HG03060 (cell line): ENCODE measurements at regions not wholly inside any gene's neighbourhood (a gene's known extent, or its start where the extent isn't known, plus 50 kb on each side); places are given as distances from the start of the nearest gene placed in this dataset.
A peak's percentile ranks its signal among the peaks of the same experiment; 100 is the strongest.

Source experiments
- ATAC-seq: cut with Tn5 transposase; IDR thresholded peaks from one replicate; pipeline ENCODE4 v1.9.1; 2021; ENCODE audit warnings: low read depth, moderate number of reproducible peaks; ENCODE audit not compliant: unreplicated experiment

GRCh38 chr1:195591917-195592672, 1016.1 kb downstream of the KCNT2 start:
- no peak for ATAC-seq

- ATAC-seq = no peak
These were observed 1017.6 kb downstream of the KCNT2 start for GRCh38 chr1:195590649-195591048.

GRCh38 chr1:195584870-195585624, 1023.2 kb downstream of the KCNT2 start:
- ATAC-seq = no peak

GRCh38 chr1:195580988-195581387, 1027.3 kb downstream of the KCNT2 start:
- ATAC-seq = peak; percentile 63

GRCh38 chr1:195577748-195578147, 1030.5 kb downstream of the KCNT2 start:
- no peak for ATAC-seq

GRCh38 chr1:195576641-195577040, 1031.6 kb downstream of the KCNT2 start:
- ATAC-seq = no peak

DNA sequence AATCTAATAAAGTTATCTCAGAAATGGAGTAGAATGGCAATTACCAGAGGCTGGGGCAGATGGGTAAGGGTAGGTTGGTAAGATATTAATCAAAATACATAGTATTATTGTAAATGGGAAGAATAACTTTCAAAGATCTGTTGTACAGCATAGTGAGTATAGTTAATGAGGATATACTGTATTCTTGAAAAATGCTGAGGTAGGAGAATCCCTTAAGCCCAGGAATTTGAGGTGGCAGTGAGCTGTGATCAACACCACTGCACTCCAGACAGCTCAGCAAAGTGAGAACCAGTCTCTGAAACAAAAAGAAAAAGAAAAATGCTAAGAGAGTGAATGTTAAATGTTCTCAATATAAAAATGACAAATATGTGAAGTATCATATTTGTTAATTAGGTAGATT, 1033.7 kb downstream of the KCNT2 start:
- no peak for ATAC-seq

DNA sequence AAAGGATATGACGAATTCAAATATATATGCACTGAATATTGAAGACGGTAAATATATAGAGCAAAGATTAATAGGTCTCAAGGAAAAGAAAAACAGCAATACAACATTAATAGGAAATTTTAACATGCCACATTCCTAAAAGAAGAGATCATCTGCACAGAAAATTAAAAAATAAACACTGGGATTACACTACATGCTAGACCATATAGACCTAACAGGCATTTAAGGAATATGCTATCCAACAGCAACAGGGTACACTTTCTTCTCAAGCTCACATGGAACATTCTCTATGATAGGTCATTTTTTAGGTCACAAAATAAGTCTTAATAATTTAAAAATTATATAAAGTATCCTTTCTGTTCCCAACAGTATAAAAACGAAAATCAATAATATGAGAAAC, 1038.3 kb downstream of the KCNT2 start:
- ATAC-seq = no peak

- ATAC-seq = no peak
These were observed 1039.9 kb downstream of the KCNT2 start for GRCh38 chr1:195568389-195568788.

DNA sequence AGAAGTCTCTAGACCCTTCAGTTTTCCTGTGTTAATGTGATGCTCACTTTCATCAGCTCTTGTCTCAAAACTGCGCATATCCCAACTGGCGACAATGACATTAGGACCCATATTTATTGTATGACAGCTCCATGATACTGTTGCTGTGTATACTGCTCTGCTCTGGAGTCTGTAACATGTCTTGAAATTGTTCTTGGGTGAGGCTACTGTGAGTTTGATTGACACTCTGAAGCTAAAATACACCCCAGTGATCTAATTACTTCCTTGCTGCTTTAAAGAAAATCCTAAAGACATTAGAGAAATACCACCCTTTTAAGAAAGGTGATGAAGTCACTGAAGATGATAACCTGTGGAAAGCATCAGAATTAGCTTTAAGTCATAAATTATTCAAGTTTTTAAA, 1046.2 kb downstream of the KCNT2 start:
- no peak for ATAC-seq

GRCh38 chr1:195550071-195550862, 1058.0 kb downstream of the KCNT2 start:
- ATAC-seq = no peak

- no peak for ATAC-seq
These were observed 1077.3 kb downstream of the KCNT2 start for GRCh38 chr1:195530961-195531360.

GRCh38 chr1:195529881-195530280, 1078.4 kb downstream of the KCNT2 start:
- ATAC-seq = no peak

DNA sequence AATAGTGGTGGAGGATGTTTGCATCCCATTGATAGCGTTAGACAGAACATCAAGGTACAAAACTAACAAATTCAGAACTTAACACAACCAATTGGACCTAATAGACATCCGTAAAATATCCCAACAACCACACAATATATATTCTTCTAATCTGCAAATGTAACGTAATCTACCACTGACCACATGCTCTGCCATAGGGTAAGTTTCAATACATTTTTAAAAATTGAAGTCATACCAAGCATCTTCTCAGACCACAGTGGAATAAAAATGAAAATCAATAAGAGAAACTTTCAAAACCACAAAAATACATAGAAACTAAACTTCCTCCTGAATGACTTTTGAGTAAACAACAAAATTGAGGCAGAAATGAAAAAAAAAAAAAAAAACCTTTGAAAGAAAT, 1087.5 kb downstream of the KCNT2 start:
- no peak for ATAC-seq

DNA sequence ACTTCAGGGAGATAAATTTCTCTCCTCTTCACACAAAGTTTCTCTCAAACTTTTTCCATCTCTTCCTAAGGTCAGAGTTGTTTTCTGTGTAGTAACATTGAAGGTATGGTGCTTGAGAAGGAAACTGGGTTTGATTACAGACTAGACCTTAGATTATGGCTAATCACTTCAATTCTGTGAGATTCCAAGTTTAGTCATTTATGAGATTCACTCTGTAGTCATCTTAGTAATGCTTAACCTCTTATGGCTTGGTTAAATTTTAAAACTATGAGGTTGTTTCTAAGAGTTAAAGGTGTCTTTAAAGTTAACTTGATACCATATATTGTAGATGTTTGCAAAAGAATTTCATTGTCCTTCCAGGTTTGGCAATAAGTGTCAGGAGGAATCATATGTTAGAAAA, 1092.2 kb downstream of the KCNT2 start:
- ATAC-seq = no peak

DNA sequence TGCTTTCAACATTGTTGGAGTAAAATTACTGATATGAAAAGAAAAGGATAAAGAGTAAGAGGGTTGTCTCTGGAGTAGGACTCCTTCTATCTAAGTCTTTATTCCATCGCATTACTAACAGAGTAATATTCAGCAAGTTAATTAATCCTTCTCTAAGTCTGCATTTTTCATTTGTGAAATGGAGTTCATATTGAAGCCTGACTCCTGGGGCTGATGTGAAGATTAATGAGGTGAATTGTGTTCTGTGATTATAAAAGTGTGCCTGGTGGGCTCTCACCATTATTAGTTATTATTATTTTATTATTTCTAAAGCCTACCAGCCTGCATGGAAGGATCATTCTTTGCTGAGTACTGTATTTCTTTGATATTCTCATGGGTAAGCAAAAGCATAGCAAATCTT, 1096.7 kb downstream of the KCNT2 start:
- no peak for ATAC-seq

DNA sequence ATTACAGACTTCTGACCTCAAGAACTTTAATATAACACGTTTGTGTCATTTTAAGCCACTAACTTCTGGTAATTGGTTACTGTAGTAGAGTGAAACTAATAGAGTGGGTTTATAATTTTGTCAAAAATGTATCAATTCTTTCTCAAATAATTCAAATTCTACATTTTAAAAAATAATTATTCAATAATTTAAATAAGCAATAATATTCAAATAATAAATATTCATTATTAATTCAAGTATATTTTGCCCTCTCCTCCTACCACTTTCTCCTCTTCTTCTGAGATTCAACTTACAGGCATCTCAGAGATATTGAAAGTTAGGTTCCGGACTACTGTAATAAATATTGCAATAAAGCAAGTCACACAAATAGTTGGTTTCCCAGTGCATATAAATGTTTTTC, 1107.1 kb downstream of the KCNT2 start:
- ATAC-seq = no peak

GRCh38 chr1:195495720-195496635, 1112.3 kb downstream of the KCNT2 start:
- no peak for ATAC-seq

GRCh38 chr1:195482137-195482536, 1126.1 kb downstream of the KCNT2 start:
- ATAC-seq = no peak

DNA sequence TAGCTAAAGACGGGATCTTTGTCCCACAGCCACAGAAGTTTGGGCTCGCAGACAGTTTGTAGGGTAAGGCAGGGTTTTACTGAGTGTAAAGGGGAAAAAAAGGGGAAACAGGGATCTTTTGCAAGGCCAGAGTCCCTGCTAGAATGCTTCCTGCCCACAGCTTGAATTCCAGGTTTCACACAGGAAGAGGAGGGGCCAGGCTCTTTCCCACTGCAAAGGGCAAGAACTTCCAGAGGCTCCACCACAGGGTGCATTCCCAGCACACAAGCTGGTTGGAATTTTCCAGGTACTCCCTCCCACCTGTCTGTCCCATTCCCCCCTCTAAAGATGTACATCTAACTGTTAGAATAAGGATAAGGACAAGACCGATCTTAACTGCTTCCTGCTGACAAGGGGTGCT, 1126.9 kb downstream of the KCNT2 start:
- no peak for ATAC-seq
